ENCODE measurements at regions not wholly inside any gene's neighbourhood (a gene's known extent, or its start where the extent isn't known, plus 50 kb on each side); places are given as distances from the start of the nearest gene placed in this dataset.

GRCh38 chr21:14850394-14850793 lies 214.4 kb downstream of the NRIP1 start:
- TF ChIP-seq CTCF (optimal IDR thresholded peaks at IDR 0.05 in 1 of 3, IDR thresholded peaks at IDR 0.05 in 1 of 3, conservative IDR thresholded peaks at IDR 0.05 in 1 of 3; ENCODE audit: extremely low read depth in 1 of 3, insufficient read depth in 2 of 3, low read length in 3 of 3) (no peak), EZH2 (IDR thresholded peaks at IDR 0.05; ENCODE audit: low read length) (no peak)
- H3K36me3 ChIP-seq (ENCODE audit: control insufficient read depth in 2 of 2, extremely low read depth in 1 of 2, insufficient read depth in 2 of 2, low read length in 2 of 2): no peaks in the 10 kb centered on the region
- dilution Hi-C loops (cut with MboI; ENCODE audit: extremely low pct_ligation_motif_present, low sequenced_read_pairs): no loop called here
- no peaks in the 10 kb centered on the region for H4K20me1 ChIP-seq (ENCODE audit: control insufficient read depth, extremely low read depth, insufficient read depth, low read length)
- no peaks in the 10 kb centered on the region for H3K27me3 ChIP-seq (ENCODE audit: control insufficient read depth, extremely low read depth, insufficient read depth, low read length)
- no peaks in the 10 kb centered on the region for H3K4me1 ChIP-seq (ENCODE audit: control insufficient read depth, extremely low read depth, insufficient read depth, low read length)
- H3K4me2 ChIP-seq (ENCODE audit: control insufficient read depth, extremely low read depth, insufficient read depth, low read depth, low read length): no peak overlapping the region
- no peak overlapping the region for H3K9ac ChIP-seq (ENCODE audit: control insufficient read depth, extremely low read depth, insufficient read depth, low read length)
- no peak for DNase-seq (ENCODE audit: low read depth, low spot score)
- H3K79me2 ChIP-seq (ENCODE audit: control insufficient read depth, insufficient read depth, low read length): no peaks in the 10 kb centered on the region
- H3K9me3 ChIP-seq (ENCODE audit: control insufficient read depth, low read depth, low read length): no peaks in the 10 kb centered on the region
- H3K9me1 ChIP-seq (ENCODE audit: control insufficient read depth, extremely low read depth, insufficient read depth, low read length): no peaks in the 10 kb centered on the region
- no peak overlapping the region for H3K27ac ChIP-seq (ENCODE audit: control insufficient read depth, insufficient read depth, low read length)
- no peak overlapping the region for H3K4me3 ChIP-seq (ENCODE audit: control insufficient read depth in 2 of 3, extremely low read depth in 1 of 3, insufficient read depth in 2 of 3, low read depth in 1 of 3, low read length in 3 of 3)
- no peak for FAIRE-seq
- no peak overlapping the region for H2AFZ ChIP-seq (ENCODE audit: control insufficient read depth, low read length)

GRCh38 chr21:14846621-14847020 lies 218.2 kb downstream of the NRIP1 start:
- no peaks in the 10 kb centered on the region for H4K20me1 ChIP-seq (ENCODE audit: control insufficient read depth, extremely low read depth, insufficient read depth, low read length)
- no peaks in the 10 kb centered on the region for H3K9me3 ChIP-seq (ENCODE audit: control insufficient read depth, low read depth, low read length)
- dilution Hi-C loops (cut with MboI; ENCODE audit: extremely low pct_ligation_motif_present, low sequenced_read_pairs): no loop called here
- H3K4me2 ChIP-seq (ENCODE audit: control insufficient read depth, extremely low read depth, insufficient read depth, low read depth, low read length): no peak overlapping the region
- no peak overlapping the region for H3K4me3 ChIP-seq (ENCODE audit: control insufficient read depth in 2 of 3, extremely low read depth in 1 of 3, insufficient read depth in 2 of 3, low read depth in 1 of 3, low read length in 3 of 3)
- no peaks in the 10 kb centered on the region for H3K27me3 ChIP-seq (ENCODE audit: control insufficient read depth, extremely low read depth, insufficient read depth, low read length)
- FAIRE-seq (no peak), DNase-seq (ENCODE audit: low read depth, low spot score) (no peak)
- TF ChIP-seq CTCF (optimal IDR thresholded peaks at IDR 0.05 in 1 of 3, IDR thresholded peaks at IDR 0.05 in 1 of 3, conservative IDR thresholded peaks at IDR 0.05 in 1 of 3; ENCODE audit: extremely low read depth in 1 of 3, insufficient read depth in 2 of 3, low read length in 3 of 3): no peak
- no peak for TF ChIP-seq EZH2 (IDR thresholded peaks at IDR 0.05; ENCODE audit: low read length)
- no peak overlapping the region for H2AFZ ChIP-seq (ENCODE audit: control insufficient read depth, low read length)
- no peaks in the 10 kb centered on the region for H3K9me1 ChIP-seq (ENCODE audit: control insufficient read depth, extremely low read depth, insufficient read depth, low read length)
- H3K36me3 ChIP-seq (ENCODE audit: control insufficient read depth in 2 of 2, extremely low read depth in 1 of 2, insufficient read depth in 2 of 2, low read length in 2 of 2): no peaks in the 10 kb centered on the region
- no peak overlapping the region for H3K9ac ChIP-seq (ENCODE audit: control insufficient read depth, extremely low read depth, insufficient read depth, low read length)
- no peak overlapping the region for H3K27ac ChIP-seq (ENCODE audit: control insufficient read depth, insufficient read depth, low read length)
- no peaks in the 10 kb centered on the region for H3K4me1 ChIP-seq (ENCODE audit: control insufficient read depth, extremely low read depth, insufficient read depth, low read length)
- H3K79me2 ChIP-seq (ENCODE audit: control insufficient read depth, insufficient read depth, low read length): no peaks in the 10 kb centered on the region
